ENCODE measurements at regions not wholly inside any gene's neighbourhood (a gene's known extent, or its start where the extent isn't known, plus 50 kb on each side); places are given as distances from the start of the nearest gene placed in this dataset.

GRCh38 chr11:38163526-38163925 is 1565.5 kb upstream of the RAG2 start:
- H3F3A ChIP-seq (ENCODE audit: insufficient read depth), result no peaks in the 10 kb centered on the region
- no peaks in the 10 kb centered on the region for H3K27me3 ChIP-seq (replicated peaks; ENCODE audit: insufficient read depth)
- no peaks in the 10 kb centered on the region for H3K36me3 ChIP-seq (ENCODE audit: low read depth)
- H3K9me2 ChIP-seq (ENCODE audit: insufficient read depth), result no peaks in the 10 kb centered on the region
- H3K79me2 ChIP-seq (ENCODE audit: insufficient read depth), result no peaks in the 10 kb centered on the region
- H2AFZ ChIP-seq, result no peak overlapping the region
- no peak for TF ChIP-seq EZH2 (IDR thresholded peaks at IDR 0.05; ENCODE audit: insufficient read depth, poor library complexity, severe bottlenecking)
- no peak for TF ChIP-seq EZH2phosphoT487 (IDR thresholded peaks at IDR 0.05; ENCODE audit: insufficient read depth, low read depth)
- in situ Hi-C loops (cut with MboI), result no loop called here
- H3K27ac ChIP-seq, result no peak overlapping the region
- no peaks in the 10 kb centered on the region for H4K20me1 ChIP-seq (ENCODE audit: insufficient read depth)
- H3K4me1 ChIP-seq (ENCODE audit: insufficient read depth), result no peaks in the 10 kb centered on the region
- DNase-seq, result no peak
- no peak overlapping the region for H3K4me2 ChIP-seq (ENCODE audit: unreplicated experiment)
- H3K9ac ChIP-seq, result no peak overlapping the region
- no peaks in the 10 kb centered on the region for H3K9me3 ChIP-seq (ENCODE audit: low read depth)
- no peak overlapping the region for H3K4me3 ChIP-seq

DNA sequence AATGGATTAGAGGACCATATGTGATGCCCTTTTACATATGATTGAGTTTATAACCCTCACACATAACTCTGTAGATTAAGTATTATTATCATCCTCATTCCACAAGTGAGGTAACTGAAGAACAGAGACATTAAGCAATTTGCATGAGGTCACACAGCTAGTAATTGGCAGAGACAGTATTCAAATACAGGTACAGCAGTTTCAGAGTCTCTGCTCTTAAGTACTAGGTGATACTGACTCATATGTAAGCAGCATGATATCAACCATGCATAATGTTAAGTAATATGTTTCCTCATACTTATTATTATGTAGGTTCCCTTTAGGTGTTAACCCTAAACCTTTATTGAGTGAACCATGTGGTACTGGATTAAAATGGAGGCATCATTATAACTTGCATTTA is 1562.4 kb upstream of the RAG2 start:
- no peaks in the 10 kb centered on the region for H3K36me3 ChIP-seq (ENCODE audit: low read depth)
- no peak for DNase-seq
- no peaks in the 10 kb centered on the region for H3K4me1 ChIP-seq (ENCODE audit: insufficient read depth)
- no peak overlapping the region for H2AFZ ChIP-seq
- no peak overlapping the region for H3K9ac ChIP-seq
- no peaks in the 10 kb centered on the region for H4K20me1 ChIP-seq (ENCODE audit: insufficient read depth)
- no peaks in the 10 kb centered on the region for H3K27me3 ChIP-seq (replicated peaks; ENCODE audit: insufficient read depth)
- H3K27ac ChIP-seq, result no peak overlapping the region
- H3K9me3 ChIP-seq (ENCODE audit: low read depth), result no peaks in the 10 kb centered on the region
- H3K79me2 ChIP-seq (ENCODE audit: insufficient read depth), result no peaks in the 10 kb centered on the region
- H3K4me2 ChIP-seq (ENCODE audit: unreplicated experiment), result no peak overlapping the region
- H3K9me2 ChIP-seq (ENCODE audit: insufficient read depth), result no peaks in the 10 kb centered on the region
- in situ Hi-C loops (cut with MboI), result no loop called here
- TF ChIP-seq EZH2phosphoT487 (IDR thresholded peaks at IDR 0.05; ENCODE audit: insufficient read depth, low read depth), result no peak
- H3K4me3 ChIP-seq, result no peak overlapping the region
- H3F3A ChIP-seq (ENCODE audit: insufficient read depth), result no peaks in the 10 kb centered on the region

GRCh38 chr11:38159038-38159437 is 1561.0 kb upstream of the RAG2 start:
- Histone ChIP-seq H3K4me1 (ENCODE audit: insufficient read depth) (no peaks in the 10 kb centered on the region), H3K4me3 (no peak overlapping the region), H3K4me2 (ENCODE audit: unreplicated experiment) (no peak overlapping the region), H3K79me2 (ENCODE audit: insufficient read depth) (no peaks in the 10 kb centered on the region), H2AFZ (no peak overlapping the region), H3K9ac (no peak overlapping the region), H3K36me3 (ENCODE audit: low read depth) (no peaks in the 10 kb centered on the region), H3K9me3 (ENCODE audit: low read depth) (no peaks in the 10 kb centered on the region), H3F3A (ENCODE audit: insufficient read depth) (no peaks in the 10 kb centered on the region), H3K9me2 (ENCODE audit: insufficient read depth) (no peaks in the 10 kb centered on the region), H3K27ac (no peak overlapping the region), H4K20me1 (ENCODE audit: insufficient read depth) (no peaks in the 10 kb centered on the region), H3K27me3 (replicated peaks; ENCODE audit: insufficient read depth) (no peaks in the 10 kb centered on the region)
- in situ Hi-C loops (cut with MboI), result no loop called here
- WGBS, 2 experiments (ENCODE audit: low coverage in 1 of 2, low lambda C conversion rate in 2 of 2, missing lambda C conversion rate in 2 of 2), result 2 to 7% methylated on average over 2 of the region's 2 CpGs
- DNase-seq, result no peak
- no peak for TF ChIP-seq EZH2phosphoT487 (IDR thresholded peaks at IDR 0.05; ENCODE audit: insufficient read depth, low read depth)
- TF ChIP-seq EZH2 (IDR thresholded peaks at IDR 0.05; ENCODE audit: insufficient read depth, poor library complexity, severe bottlenecking), result no peak

- 6 to 11% methylated on average over 5 of the region's 5 CpGs for WGBS, 2 experiments (ENCODE audit: low coverage in 1 of 2, low lambda C conversion rate in 2 of 2, missing lambda C conversion rate in 2 of 2)
- Histone ChIP-seq H4K20me1 (ENCODE audit: insufficient read depth) (no peaks in the 10 kb centered on the region), H3K9me2 (ENCODE audit: insufficient read depth) (no peaks in the 10 kb centered on the region), H3K4me3 (no peak overlapping the region), H3K27me3 (replicated peaks; ENCODE audit: insufficient read depth) (no peaks in the 10 kb centered on the region), H3K4me2 (ENCODE audit: unreplicated experiment) (no peak overlapping the region), H3K4me1 (ENCODE audit: insufficient read depth) (no peaks in the 10 kb centered on the region), H3K27ac (no peak overlapping the region), H3K9ac (no peak overlapping the region), H3K9me3 (ENCODE audit: low read depth) (no peaks in the 10 kb centered on the region), H3K79me2 (ENCODE audit: insufficient read depth) (no peaks in the 10 kb centered on the region), H3K36me3 (ENCODE audit: low read depth) (no peaks in the 10 kb centered on the region), H2AFZ (no peak overlapping the region), H3F3A (ENCODE audit: insufficient read depth) (no peaks in the 10 kb centered on the region)
- in situ Hi-C loops (cut with MboI), result no loop called here
- DNase-seq, result no peak
- TF ChIP-seq EZH2phosphoT487 (IDR thresholded peaks at IDR 0.05; ENCODE audit: insufficient read depth, low read depth) (no peak), EZH2 (IDR thresholded peaks at IDR 0.05; ENCODE audit: insufficient read depth, poor library complexity, severe bottlenecking) (no peak)
These were observed 1558.6 kb upstream of the RAG2 start for GRCh38 chr11:38156495-38157146.

GRCh38 chr11:38155856-38156255 is 1557.8 kb upstream of the RAG2 start:
- H3K9me2 ChIP-seq (ENCODE audit: insufficient read depth), result no peaks in the 10 kb centered on the region
- no peaks in the 10 kb centered on the region for H3F3A ChIP-seq (ENCODE audit: insufficient read depth)
- no peak for TF ChIP-seq EZH2phosphoT487 (IDR thresholded peaks at IDR 0.05; ENCODE audit: insufficient read depth, low read depth)
- TF ChIP-seq EZH2 (IDR thresholded peaks at IDR 0.05; ENCODE audit: insufficient read depth, poor library complexity, severe bottlenecking), result no peak
- H3K4me3 ChIP-seq, result no peak overlapping the region
- no peak for DNase-seq
- H3K27ac ChIP-seq, result no peak overlapping the region
- no peaks in the 10 kb centered on the region for H3K27me3 ChIP-seq (replicated peaks; ENCODE audit: insufficient read depth)
- H3K9ac ChIP-seq, result no peak overlapping the region
- no peaks in the 10 kb centered on the region for H3K79me2 ChIP-seq (ENCODE audit: insufficient read depth)
- no peaks in the 10 kb centered on the region for H3K4me1 ChIP-seq (ENCODE audit: insufficient read depth)
- no peaks in the 10 kb centered on the region for H3K9me3 ChIP-seq (ENCODE audit: low read depth)
- no peak overlapping the region for H2AFZ ChIP-seq
- no peaks in the 10 kb centered on the region for H4K20me1 ChIP-seq (ENCODE audit: insufficient read depth)
- no peaks in the 10 kb centered on the region for H3K36me3 ChIP-seq (ENCODE audit: low read depth)
- no peak overlapping the region for H3K4me2 ChIP-seq (ENCODE audit: unreplicated experiment)
- in situ Hi-C loops (cut with MboI), result no loop called here
- 21 to 33% methylated on average over 1 of the region's 1 CpG for WGBS, 2 experiments (ENCODE audit: low coverage in 1 of 2, low lambda C conversion rate in 2 of 2, missing lambda C conversion rate in 2 of 2)

Data from GM23248 (cell line).